KOPT-K1 (cell line): ENCODE measurements at regions not wholly inside any gene's neighbourhood (a gene's known extent, or its start where the extent isn't known, plus 50 kb on each side); places are given as distances from the start of the nearest gene placed in this dataset.
A peak's percentile ranks its signal among the peaks of the same experiment; 100 is the strongest.

Source experiments
- H3K27ac ChIP-seq: fragments of 200-600 bp; sonication (generic); 2 replicates; pipeline ENCODE4 v1.5.1; 2016; ENCODE audit warnings: antibody characterized with exemption, mild to moderate bottlenecking, low read depth, low read length; ENCODE audit not compliant: poor library complexity, severe bottlenecking
- H3K36me3 ChIP-seq: fragments of 200-600 bp; sonication (generic); 2 replicates; pipeline ENCODE4 v1.5.1; 2017; ENCODE audit warnings: antibody characterized with exemption, mild to moderate bottlenecking, low read length, moderate library complexity; ENCODE audit not compliant: insufficient read depth
- H3K9me3 ChIP-seq: fragments of 200-600 bp; sonication (generic); 2 replicates; pipeline ENCODE4 v1.5.1; 2017; ENCODE audit warnings: antibody characterized with exemption, low read length, mild to moderate bottlenecking; ENCODE audit not compliant: insufficient read depth, poor library complexity, severe bottlenecking

GRCh38 chr20:50372770-50373088 lies 137.5 kb upstream of the PTPN1 start:
- H3K27ac ChIP-seq, result no peak overlapping the region
- no peaks in the 10 kb centered on the region for H3K9me3 ChIP-seq
- no peaks in the 10 kb centered on the region for H3K36me3 ChIP-seq

DNA sequence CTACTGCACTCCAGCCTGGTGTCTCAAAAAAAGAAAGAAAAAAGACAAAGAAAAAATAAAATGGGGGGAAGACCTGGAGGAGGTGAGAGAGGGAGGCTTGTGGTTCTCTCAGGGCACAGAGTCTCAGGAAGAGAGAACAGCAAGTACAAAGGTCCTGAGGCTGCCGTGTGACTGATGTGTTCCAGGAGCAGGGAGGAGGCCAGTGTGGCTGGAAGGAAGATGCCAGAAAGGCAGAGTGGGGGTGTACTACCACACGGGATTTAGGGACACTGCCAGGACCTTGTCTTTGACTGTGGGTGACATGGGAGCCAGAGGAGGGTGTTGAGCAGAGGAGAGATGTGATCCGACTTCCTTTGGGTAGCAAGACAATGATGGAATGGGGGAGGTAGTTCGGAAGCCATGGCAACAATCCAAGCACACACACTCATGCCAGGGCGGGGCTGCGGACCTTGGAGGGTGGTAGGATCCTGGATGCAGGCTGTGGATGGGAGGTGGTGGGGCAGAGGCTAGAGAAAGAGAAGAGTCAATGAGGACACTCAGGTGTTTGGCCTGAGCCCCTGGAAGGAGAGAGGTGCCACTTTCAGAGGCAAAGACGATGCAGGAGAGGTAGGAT lies 136.4 kb upstream of the PTPN1 start:
- Histone ChIP-seq H3K36me3 (no peaks in the 10 kb centered on the region), H3K27ac (no peak overlapping the region), H3K9me3 (no peaks in the 10 kb centered on the region)

DNA sequence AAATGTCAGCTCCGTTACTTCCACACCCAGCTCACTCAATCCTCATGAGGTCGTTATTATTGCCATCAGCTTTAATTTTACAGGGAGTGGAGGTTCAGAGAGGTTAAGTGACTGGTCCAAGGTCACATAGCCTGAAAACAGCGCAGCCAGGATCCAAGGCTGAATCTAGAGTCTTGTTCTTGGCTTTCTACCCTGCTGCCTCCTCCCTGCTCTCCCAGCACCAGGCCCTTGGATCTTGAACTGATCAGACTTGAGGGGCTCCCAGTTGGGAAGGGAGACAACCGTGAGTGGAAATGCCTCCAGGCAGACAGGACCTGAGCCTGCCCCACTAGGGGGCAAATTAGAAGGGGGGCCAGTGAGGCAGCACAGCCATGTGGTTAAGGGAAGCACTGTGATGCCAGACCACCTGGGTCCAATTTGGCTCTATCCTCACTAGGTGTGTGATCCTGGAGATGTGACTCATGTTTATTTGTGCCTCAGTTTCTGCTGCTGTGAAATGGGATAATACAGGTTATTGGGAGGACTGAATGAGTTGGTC lies 135.6 kb upstream of the PTPN1 start:
- H3K27ac ChIP-seq, result no peak overlapping the region
- H3K36me3 ChIP-seq, result no peaks in the 10 kb centered on the region
- no peaks in the 10 kb centered on the region for H3K9me3 ChIP-seq

GRCh38 chr20:50376179-50376887 lies 133.8 kb upstream of the PTPN1 start:
- H3K27ac ChIP-seq, result no peak overlapping the region
- H3K36me3 ChIP-seq, result no peaks in the 10 kb centered on the region
- no peaks in the 10 kb centered on the region for H3K9me3 ChIP-seq

DNA sequence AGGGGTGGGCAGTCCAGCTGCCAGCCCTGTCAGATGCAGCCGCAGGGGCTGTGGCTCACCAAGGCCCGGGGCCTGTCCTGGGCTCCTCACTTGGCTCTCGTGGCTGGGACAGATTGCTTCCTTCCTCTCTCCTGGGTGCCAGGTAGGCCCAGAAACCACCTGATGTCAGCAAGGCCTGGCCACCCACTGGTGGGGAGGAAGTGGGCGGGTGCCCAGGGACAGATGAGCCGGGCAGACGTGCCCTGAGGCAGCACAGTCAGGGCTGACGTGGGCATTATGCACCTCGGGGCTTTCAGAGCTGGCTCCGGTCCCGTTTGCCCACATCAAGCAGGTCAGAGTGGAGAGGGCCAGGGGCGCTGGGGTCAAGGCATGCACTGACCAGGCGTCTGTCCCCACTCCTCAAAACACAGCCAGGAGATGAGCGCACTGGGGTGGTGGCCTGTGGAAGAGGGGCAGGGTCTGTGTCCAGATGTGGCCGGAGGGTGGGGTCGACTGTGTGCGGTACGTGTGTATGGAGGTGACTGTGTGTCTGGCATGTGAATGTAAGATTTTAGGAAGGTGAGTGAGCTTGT lies 133.2 kb upstream of the PTPN1 start:
- H3K9me3 ChIP-seq, result no peaks in the 10 kb centered on the region
- no peak overlapping the region for H3K27ac ChIP-seq
- H3K36me3 ChIP-seq, result no peaks in the 10 kb centered on the region

DNA sequence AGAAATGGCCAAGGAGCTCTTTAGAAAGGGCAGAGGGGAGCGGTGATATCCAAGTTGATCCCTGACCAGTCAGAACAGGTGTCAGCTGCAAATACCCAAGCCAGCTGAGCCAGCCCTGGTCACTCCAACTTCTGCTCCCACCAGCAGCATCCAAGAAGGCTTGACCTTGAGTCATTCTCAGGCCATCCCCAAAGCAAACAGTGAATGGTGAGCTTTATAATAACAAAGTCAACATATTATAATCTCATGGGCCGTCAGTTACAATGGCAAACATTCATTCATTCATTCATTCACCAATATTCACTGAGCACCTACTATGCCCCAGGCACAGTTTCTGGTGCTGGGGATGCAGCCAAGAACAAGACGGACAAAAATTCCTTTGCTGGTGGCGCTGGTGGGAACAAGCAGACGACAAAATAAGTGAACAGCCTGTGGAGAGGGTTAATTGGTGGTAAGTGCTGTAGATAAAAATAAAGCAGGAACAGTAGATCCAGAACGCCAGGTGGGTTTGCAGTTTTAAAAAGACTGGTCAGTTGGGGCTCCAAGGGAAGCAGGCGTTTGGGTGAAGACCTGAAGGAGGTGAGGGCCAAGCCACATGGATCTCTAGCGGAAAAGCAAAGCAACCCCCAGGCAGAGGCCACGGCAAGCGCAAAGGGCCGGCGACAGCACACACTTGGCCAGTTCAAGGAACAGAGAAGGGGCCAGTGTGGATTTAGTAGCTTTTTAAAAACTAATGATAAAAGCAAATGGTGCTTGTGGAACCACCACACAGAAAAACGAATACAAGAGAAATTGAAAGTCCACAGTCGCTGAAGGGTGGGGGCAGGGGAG lies 131.8 kb upstream of the PTPN1 start:
- Histone ChIP-seq H3K36me3 (no peaks in the 10 kb centered on the region), H3K27ac (no peak overlapping the region), H3K9me3 (no peaks in the 10 kb centered on the region)

DNA sequence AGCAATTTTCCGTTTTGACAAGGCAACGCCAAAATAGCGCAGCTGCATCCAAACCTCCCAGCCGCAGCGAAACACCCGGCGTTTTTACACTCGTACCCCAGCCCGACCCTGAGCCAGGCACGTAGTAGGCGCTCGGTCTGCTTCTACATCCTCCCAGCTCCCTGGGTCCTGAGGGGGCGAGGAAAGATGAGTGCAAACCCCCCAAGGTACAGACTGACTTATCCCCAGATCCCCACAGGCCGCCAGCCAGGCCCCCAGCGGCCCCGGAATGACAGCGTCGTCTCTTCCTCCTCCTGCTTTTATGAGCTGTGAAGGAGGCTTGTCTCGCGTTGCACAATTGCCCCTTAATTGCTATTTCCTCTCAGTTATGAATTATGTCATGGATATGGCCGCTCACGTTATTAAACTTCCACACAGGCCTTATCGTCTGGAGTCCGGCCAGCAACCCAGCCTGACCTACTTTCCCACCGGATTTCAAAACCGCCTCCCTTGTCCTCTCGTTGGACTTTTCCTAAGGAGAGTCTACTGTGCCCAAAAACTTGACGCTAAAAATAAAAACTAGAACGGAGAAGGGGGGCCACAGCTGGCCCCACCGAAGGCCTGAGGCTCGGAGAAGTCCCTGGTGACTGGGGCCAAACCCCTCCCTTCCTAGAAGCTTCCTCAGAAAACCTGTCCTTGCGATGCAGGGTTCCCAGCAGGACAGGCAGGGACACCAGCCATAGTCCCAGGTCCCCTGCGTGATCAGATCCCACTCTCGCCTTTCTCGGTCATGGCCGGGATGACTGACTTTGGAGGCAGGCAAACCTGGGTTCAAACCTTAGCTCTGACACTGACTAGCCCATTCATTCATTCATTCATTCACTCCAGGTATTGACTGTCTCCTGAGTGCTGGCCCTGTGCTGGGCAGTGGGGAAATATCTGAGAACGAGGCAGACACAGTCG lies 130.9 kb upstream of the PTPN1 start:
- Histone ChIP-seq H3K36me3 (no peaks in the 10 kb centered on the region), H3K27ac (no peak overlapping the region), H3K9me3 (no peaks in the 10 kb centered on the region)

DNA sequence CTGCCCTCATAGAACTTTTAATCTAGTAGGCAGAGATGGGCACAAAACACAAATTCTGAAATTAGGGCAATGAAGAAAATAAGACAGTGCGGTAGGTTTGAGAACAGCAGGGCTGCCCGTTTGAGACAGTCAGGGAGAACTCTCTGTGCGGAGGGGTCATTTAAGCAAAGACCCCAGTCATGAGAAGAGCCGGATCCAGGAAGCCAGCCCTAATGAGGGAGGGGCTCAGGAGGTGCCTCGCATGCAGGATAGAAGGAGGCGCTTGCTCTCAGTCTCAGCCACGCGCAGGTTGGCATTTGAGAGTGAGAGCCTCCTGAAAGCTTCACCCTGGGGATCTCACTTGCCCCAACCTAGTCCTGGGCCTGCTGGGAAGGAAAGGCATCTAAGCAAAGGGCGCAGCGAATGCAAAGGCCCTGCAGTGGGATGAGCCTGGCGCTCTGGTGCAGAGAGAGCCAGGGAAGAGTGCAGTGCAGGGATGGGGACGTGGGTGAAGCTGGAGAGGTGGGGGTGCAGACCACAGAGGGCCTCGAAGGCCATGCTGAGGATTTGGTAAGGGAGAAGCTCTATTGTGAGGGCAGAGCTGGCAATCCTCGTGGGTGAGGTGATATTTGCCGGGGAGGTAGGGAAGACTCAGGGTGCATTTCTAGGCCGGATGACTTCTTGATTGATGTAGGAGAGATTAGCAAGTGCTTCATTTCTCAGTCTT lies 130.0 kb upstream of the PTPN1 start:
- Histone ChIP-seq H3K9me3 (no peaks in the 10 kb centered on the region), H3K27ac (no peak overlapping the region), H3K36me3 (no peaks in the 10 kb centered on the region)

DNA sequence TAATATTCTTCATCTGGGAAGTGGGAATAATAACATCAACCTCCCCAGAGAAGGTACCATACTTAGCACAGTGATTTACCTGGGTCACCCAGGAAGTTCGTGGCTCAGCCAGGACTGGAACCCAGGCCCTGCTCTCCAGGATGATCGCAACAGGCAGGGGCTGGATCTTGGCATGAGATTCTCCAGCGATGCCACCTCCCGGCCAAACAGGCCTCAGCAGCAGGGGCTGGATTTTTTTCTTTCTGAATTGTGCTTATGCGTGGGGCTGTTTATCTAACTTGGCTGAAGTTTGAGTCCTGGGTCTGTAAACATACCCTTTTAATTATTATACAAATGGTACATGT lies 129.5 kb upstream of the PTPN1 start:
- Histone ChIP-seq H3K27ac (no peak overlapping the region), H3K36me3 (no peaks in the 10 kb centered on the region), H3K9me3 (no peaks in the 10 kb centered on the region)

GRCh38 chr20:50381075-50381732 lies 129.0 kb upstream of the PTPN1 start:
- no peaks in the 10 kb centered on the region for H3K36me3 ChIP-seq
- H3K27ac ChIP-seq, result no peak overlapping the region
- no peaks in the 10 kb centered on the region for H3K9me3 ChIP-seq

GRCh38 chr20:50381771-50382593 lies 128.2 kb upstream of the PTPN1 start:
- Histone ChIP-seq H3K9me3 (no peaks in the 10 kb centered on the region), H3K36me3 (no peaks in the 10 kb centered on the region), H3K27ac (peak overlapping the region; percentile 37)

- no peak overlapping the region for H3K27ac ChIP-seq
Measured at GRCh38 chr20:50385733-50386640, 124.2 kb upstream of the PTPN1 start.

More at GRCh38 chr20:50385733-50386640, 124.2 kb upstream of the PTPN1 start:
- no peaks in the 10 kb centered on the region for H3K36me3 ChIP-seq
- H3K9me3 ChIP-seq, result no peaks in the 10 kb centered on the region
